Ishikawa (cell line): ENCODE measurements at regions not wholly inside any gene's neighbourhood (a gene's known extent, or its start where the extent isn't known, plus 50 kb on each side); places are given as distances from the start of the nearest gene placed in this dataset.

Source experiments
- CEBPB ChIP-seq: IDR thresholded peaks from 2 replicates; pipeline ENCODE4 v1.6.1; 2012
- CREB1 ChIP-seq: IDR thresholded peaks from 2 replicates; pipeline ENCODE4 v1.6.1; 2012; ENCODE audit warnings: low read depth
- EGR1 ChIP-seq: IDR thresholded peaks from 2 replicates; pipeline ENCODE4 v1.6.1; 2012
- EP300 ChIP-seq: IDR thresholded peaks from 2 replicates; pipeline ENCODE4 v1.6.1; 2012; ENCODE audit warnings: borderline replicate concordance
- FOXM1 ChIP-seq: IDR thresholded peaks from 2 replicates; pipeline ENCODE4 v1.6.1; 2012; ENCODE audit warnings: low read depth, borderline replicate concordance
- MAX ChIP-seq: IDR thresholded peaks from 2 replicates; pipeline ENCODE4 v1.6.1; 2012
- RAD21 ChIP-seq: IDR thresholded peaks from 2 replicates; pipeline ENCODE4 v1.6.1; 2012; ENCODE audit warnings: low read depth
- TAF1 ChIP-seq: IDR thresholded peaks from 2 replicates; pipeline ENCODE4 v1.6.1; 2012; ENCODE audit warnings: low read depth, mild to moderate bottlenecking
- TCF12 ChIP-seq: IDR thresholded peaks from 2 replicates; pipeline ENCODE4 v1.6.1; 2012; ENCODE audit warnings: low read depth
- TEAD4 ChIP-seq: IDR thresholded peaks from 2 replicates; pipeline ENCODE4 v1.6.1; 2012
- YY1 ChIP-seq: IDR thresholded peaks from 2 replicates; pipeline ENCODE4 v1.6.1; 2012; ENCODE audit warnings: low read depth
- ZBTB7A ChIP-seq: IDR thresholded peaks from 2 replicates; pipeline ENCODE4 v1.6.1; 2012; ENCODE audit warnings: low read depth

GRCh38 chr12:5227708-5228373 lies 184.2 kb downstream of the KCNA5 start:
- TF ChIP-seq MAX (no peak), CEBPB (no peak), RAD21 (no peak), CREB1 (no peak), TCF12 (no peak), EP300 (no peak), EGR1 (no peak), TEAD4 (no peak), TAF1 (no peak), FOXM1 (no peak), ZBTB7A (no peak), YY1 (no peak)
